GM06990 (cell line): ENCODE measurements at regions not wholly inside any gene's neighbourhood (a gene's known extent, or its start where the extent isn't known, plus 50 kb on each side); places are given as distances from the start of the nearest gene placed in this dataset.

ENCODE experiments used
- DNase-seq: peaks from one replicate; pipeline ENCODE4 v3.0.0-alpha.2; 2011; ENCODE audit not compliant: insufficient read length; ENCODE audit errors: extremely low read depth
- H3K27me3 ChIP-seq: replicated peaks from 2 replicates; pipeline ENCODE4 v1.6.0; 2011; ENCODE audit warnings: low read length; ENCODE audit not compliant: control insufficient read depth, insufficient read depth
- H3K36me3 ChIP-seq: 2 replicates; pipeline ENCODE4 v1.5.1; 2011; ENCODE audit warnings: low read length; ENCODE audit not compliant: control insufficient read depth, insufficient read depth
- H3K4me3 ChIP-seq: replicated peaks from 2 replicates; pipeline ENCODE4 v1.5.1; 2011; ENCODE audit warnings: low read depth, mild to moderate bottlenecking, control low read depth, low read length
- TF ChIP-seq, protein P1 (sequence below): IDR thresholded peaks from 2 replicates; pipeline ENCODE4 v1.5.1; 2011; ENCODE audit warnings: low read length, control low read depth, mild to moderate bottlenecking, inconsistent platforms; ENCODE audit not compliant: insufficient read depth, poor library complexity, severe bottlenecking

- H3K36me3 ChIP-seq = no peaks in the 10 kb centered on the region
- no peaks in the 10 kb centered on the region for H3K27me3 ChIP-seq
- H3K4me3 ChIP-seq = no peak overlapping the region
- DNase-seq = no peak
- TF ChIP-seq, protein P1, sequence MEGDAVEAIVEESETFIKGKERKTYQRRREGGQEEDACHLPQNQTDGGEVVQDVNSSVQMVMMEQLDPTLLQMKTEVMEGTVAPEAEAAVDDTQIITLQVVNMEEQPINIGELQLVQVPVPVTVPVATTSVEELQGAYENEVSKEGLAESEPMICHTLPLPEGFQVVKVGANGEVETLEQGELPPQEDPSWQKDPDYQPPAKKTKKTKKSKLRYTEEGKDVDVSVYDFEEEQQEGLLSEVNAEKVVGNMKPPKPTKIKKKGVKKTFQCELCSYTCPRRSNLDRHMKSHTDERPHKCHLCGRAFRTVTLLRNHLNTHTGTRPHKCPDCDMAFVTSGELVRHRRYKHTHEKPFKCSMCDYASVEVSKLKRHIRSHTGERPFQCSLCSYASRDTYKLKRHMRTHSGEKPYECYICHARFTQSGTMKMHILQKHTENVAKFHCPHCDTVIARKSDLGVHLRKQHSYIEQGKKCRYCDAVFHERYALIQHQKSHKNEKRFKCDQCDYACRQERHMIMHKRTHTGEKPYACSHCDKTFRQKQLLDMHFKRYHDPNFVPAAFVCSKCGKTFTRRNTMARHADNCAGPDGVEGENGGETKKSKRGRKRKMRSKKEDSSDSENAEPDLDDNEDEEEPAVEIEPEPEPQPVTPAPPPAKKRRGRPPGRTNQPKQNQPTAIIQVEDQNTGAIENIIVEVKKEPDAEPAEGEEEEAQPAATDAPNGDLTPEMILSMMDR = no peak
Measured at GRCh38 chr5:52051759-52052158, 668.5 kb downstream of the ISL1 start.

DNA sequence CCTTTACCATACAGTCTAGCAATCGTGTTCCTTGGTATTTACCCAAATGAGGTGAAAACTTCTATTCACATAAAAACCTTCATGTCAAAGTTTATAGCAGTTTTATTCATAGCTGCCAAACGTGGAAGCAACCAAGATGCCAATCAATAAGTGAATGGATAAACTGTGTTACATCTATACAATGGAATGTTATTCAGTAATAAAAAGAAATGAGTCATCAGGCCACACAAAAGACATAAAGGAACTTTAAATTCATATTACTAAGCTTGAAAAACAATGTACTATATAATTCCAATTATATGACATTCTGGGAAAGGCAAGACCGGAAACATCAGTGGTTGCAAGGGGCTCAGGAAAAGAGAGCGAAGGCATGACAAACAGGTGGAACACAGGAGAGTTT, 679.9 kb downstream of the ISL1 start:
- TF ChIP-seq, protein P1 = no peak
- Histone ChIP-seq H3K36me3 (no peaks in the 10 kb centered on the region), H3K4me3 (no peak overlapping the region), H3K27me3 (no peaks in the 10 kb centered on the region)
- DNase-seq = no peak

GRCh38 chr5:52065182-52065581, 681.9 kb downstream of the ISL1 start:
- TF ChIP-seq, protein P1 = no peak

GRCh38 chr5:52069997-52070396, 686.7 kb downstream of the ISL1 start:
- DNase-seq = no peak
- Histone ChIP-seq H3K27me3 (no peaks in the 10 kb centered on the region), H3K4me3 (no peak overlapping the region), H3K36me3 (no peaks in the 10 kb centered on the region)
- TF ChIP-seq, protein P1 = no peak

More at GRCh38 chr5:52065182-52065581, 681.9 kb downstream of the ISL1 start:
- Histone ChIP-seq H3K36me3 (no peaks in the 10 kb centered on the region), H3K27me3 (no peaks in the 10 kb centered on the region), H3K4me3 (no peak overlapping the region)
- DNase-seq = no peak

GRCh38 chr5:52073993-52074689, 690.9 kb downstream of the ISL1 start:
- no peak for DNase-seq
- no peaks in the 10 kb centered on the region for H3K27me3 ChIP-seq
- no peaks in the 10 kb centered on the region for H3K36me3 ChIP-seq
- TF ChIP-seq, protein P1 = no peak
- no peak overlapping the region for H3K4me3 ChIP-seq
